Upper lobe of left lung (tissue), 6 donors: ENCODE measurements at regions not wholly inside any gene's neighbourhood (a gene's known extent, or its start where the extent isn't known, plus 50 kb on each side); places are given as distances from the start of the nearest gene placed in this dataset.

Source experiments
- ATAC-seq, 2 donors: fragments of 200-7000 bp; cut with Tn5 transposase; one replicate each; pipeline ENCODE4 v1.9.1; 2022; ENCODE audit warnings: mild to moderate bottlenecking in 2 of 2, moderate library complexity in 2 of 2; ENCODE audit not compliant: low FRiP score in 2 of 2
- DNase-seq, 2 donors: peaks; one replicate each; pipeline ENCODE4 v3.0.0-alpha.2; 2019 to 2020
- H3K27ac ChIP-seq, 4 donors: fragments of 200-600 bp; sonication (generic); one replicate each; pipeline ENCODE4 v1.5.1; 2016 to 2019
- H3K27me3 ChIP-seq, 4 donors: fragments of 200-600 bp; sonication (generic); one replicate each; pipeline ENCODE4 v1.5.1; 2017 to 2019
- H3K36me3 ChIP-seq, 4 donors: fragments of 200-600 bp; sonication (generic); one replicate each; pipeline ENCODE4 v1.5.1; 2016 to 2019
- H3K4me1 ChIP-seq, 4 donors: fragments of 200-600 bp; sonication (generic); one replicate each; pipeline ENCODE4 v1.5.1; 2018 to 2019
- H3K4me3 ChIP-seq, 4 donors: fragments of 200-600 bp; sonication (generic); one replicate each; pipeline ENCODE4 v1.5.1; 2017 to 2019; ENCODE audit warnings: mild to moderate bottlenecking in 2 of 4, moderate library complexity in 1 of 4
- H3K9me3 ChIP-seq, 4 donors: fragments of 200-600 bp; sonication (generic); one replicate each; pipeline ENCODE4 v1.5.1; 2018 to 2019
- CTCF ChIP-seq, 6 experiments: fragments of 450-650 bp in 4 of 6; fragments of 200-600 bp in 2 of 6; sonication (generic) in 2 of 6; IDR thresholded peaks; one replicate each; pipeline ENCODE4 v1.5.1; 2016 to 2019; ENCODE audit warnings: antibody characterized with exemption in 6 of 6
- EP300 ChIP-seq, 4 donors: sonication (generic); formaldehyde crosslinking; IDR thresholded peaks; one replicate each; pipeline ENCODE4 v1.5.1; 2017; ENCODE audit warnings: antibody characterized with exemption in 4 of 4, control low read depth in 2 of 4
- POLR2A ChIP-seq, 4 donors: fragments of 450-650 bp; IDR thresholded peaks; one replicate each; pipeline ENCODE4 v1.5.1; 2016 to 2017; ENCODE audit warnings: antibody characterized with exemption in 4 of 4, mild to moderate bottlenecking in 2 of 4
- POLR2AphosphoS5 ChIP-seq, 2 donors: sonication (generic); formaldehyde crosslinking; IDR thresholded peaks; one replicate each; pipeline ENCODE4 v1.5.1; 2017; ENCODE audit warnings: antibody characterized with exemption in 2 of 2
- WGBS, 2 donors: methylation state at CpG; one replicate each; pipeline ENCODE4 v1.1.5; 2017 to 2018; 5-methylcytosine and 5-hydroxymethylcytosine counted together
- donor health status: DM: no; HTN: no; CAD: no; lungs with moderate emphysema.
- donor health status: DM: no; HTN: yes; CAD: no; lungs with severe emphysema.

- WGBS, 2 donors = 77 to 83% methylated on average over 3 of the region's 3 CpGs
- Histone ChIP-seq H3K9me3 (peaks cover 0 to 18% (median 7%) of the 10 kb centered on the region in 4 donors), H3K36me3 (no peaks in the 10 kb centered on the region), H3K27me3 (no peaks in the 10 kb centered on the region), H3K4me3 (no peak overlapping the region), H3K27ac (no peak overlapping the region), H3K4me1 (no peaks in the 10 kb centered on the region)
- TF ChIP-seq EP300 (IDR thresholded peaks at IDR 0.05) = no peak
- TF ChIP-seq POLR2A (IDR thresholded peaks at IDR 0.05) = no peak
- DNase-seq = no peak
- ATAC-seq = no peak
These were observed 780.2 kb upstream of the CA10 start for GRCh38 chr17:52938623-52939230.

- Histone ChIP-seq H3K4me3 (no peak overlapping the region), H3K27ac (no peak overlapping the region), H3K9me3 (no peaks in the 10 kb centered on the region), H3K27me3 (no peaks in the 10 kb centered on the region), H3K36me3 (no peaks in the 10 kb centered on the region), H3K4me1 (no peaks in the 10 kb centered on the region)
- TF ChIP-seq EP300 (IDR thresholded peaks at IDR 0.05) = no peak
- TF ChIP-seq POLR2AphosphoS5 (IDR thresholded peaks at IDR 0.05) = no peak
- no peak for TF ChIP-seq CTCF (IDR thresholded peaks at IDR 0.05)
- TF ChIP-seq POLR2A (IDR thresholded peaks at IDR 0.05) = no peak
- ATAC-seq = no peak
- DNase-seq = no peak
- WGBS, 2 donors = 72 to 84% methylated on average over 3 of the region's 3 CpGs
These were observed 772.1 kb upstream of the CA10 start for GRCh38 chr17:52930581-52930980.

- Histone ChIP-seq H3K36me3 (no peaks in the 10 kb centered on the region), H3K9me3 (no peaks in the 10 kb centered on the region), H3K27me3 (no peaks in the 10 kb centered on the region), H3K4me3 (no peak overlapping the region), H3K4me1 (no peaks in the 10 kb centered on the region), H3K27ac (no peak overlapping the region)
- no peak for TF ChIP-seq POLR2A (IDR thresholded peaks at IDR 0.05)
- no peak for TF ChIP-seq CTCF (IDR thresholded peaks at IDR 0.05)
- TF ChIP-seq EP300 (IDR thresholded peaks at IDR 0.05) = no peak
- TF ChIP-seq POLR2AphosphoS5 (IDR thresholded peaks at IDR 0.05) = no peak
- ATAC-seq = no peak
- 90 to 92% methylated on average over 1 of the region's 1 CpG for WGBS, 2 donors
- DNase-seq = no peak
These were observed 771.6 kb upstream of the CA10 start for GRCh38 chr17:52930145-52930544.

- WGBS, 2 donors = 72% methylated on average over 1 of the region's 1 CpG
- TF ChIP-seq POLR2A (IDR thresholded peaks at IDR 0.05) = no peak
- no peak for TF ChIP-seq POLR2AphosphoS5 (IDR thresholded peaks at IDR 0.05)
- TF ChIP-seq EP300 (IDR thresholded peaks at IDR 0.05) = no peak
- no peak for TF ChIP-seq CTCF (IDR thresholded peaks at IDR 0.05)
These were observed 765.1 kb upstream of the CA10 start for GRCh38 chr17:52923658-52924057.

GRCh38 chr17:52899235-52899634, 740.7 kb upstream of the CA10 start:
- H3K4me3 ChIP-seq = no peak overlapping the region
- ATAC-seq (no peak), DNase-seq (no peak)
- H3K4me1 ChIP-seq = no peaks in the 10 kb centered on the region
- no peaks in the 10 kb centered on the region for H3K9me3 ChIP-seq
- H3K27ac ChIP-seq = no peak overlapping the region
- 0 to 42% methylated on average over 1 of the region's 1 CpG for WGBS, 2 donors
- no peaks in the 10 kb centered on the region for H3K36me3 ChIP-seq
- no peaks in the 10 kb centered on the region for H3K27me3 ChIP-seq
- no peak for TF ChIP-seq POLR2A (IDR thresholded peaks at IDR 0.05)
- TF ChIP-seq POLR2AphosphoS5 (IDR thresholded peaks at IDR 0.05) = no peak
- TF ChIP-seq EP300 (IDR thresholded peaks at IDR 0.05) = no peak
- TF ChIP-seq CTCF (IDR thresholded peaks at IDR 0.05) = no peak

More at GRCh38 chr17:52923658-52924057, 765.1 kb upstream of the CA10 start:
- Histone ChIP-seq H3K27me3 (no peaks in the 10 kb centered on the region), H3K27ac (no peak overlapping the region), H3K4me1 (no peaks in the 10 kb centered on the region), H3K9me3 (no peaks in the 10 kb centered on the region), H3K36me3 (no peaks in the 10 kb centered on the region), H3K4me3 (no peak overlapping the region)
- ATAC-seq (no peak), DNase-seq (no peak)
